Right atrium auricular region (tissue), 2 donors: ENCODE measurements at regions not wholly inside any gene's neighbourhood (a gene's known extent, or its start where the extent isn't known, plus 50 kb on each side); places are given as distances from the start of the nearest gene placed in this dataset.

Experiments used
- DNase-seq: peaks from one replicate; pipeline ENCODE4 v3.0.0-alpha.2; 2019; ENCODE audit warnings: low spot score
- H3K27ac ChIP-seq, 2 donors: fragments of 200-600 bp; sonication (generic); 1 replicate in 1 of 2; 2 replicates in 1 of 2; pipeline ENCODE4 v1.5.1; 2016 to 2019
- H3K27me3 ChIP-seq, 2 donors: fragments of 200-600 bp; sonication (generic); one replicate each; pipeline versions ENCODE4 v1.5.1 to v1.6.0; 2017 to 2019
- H3K36me3 ChIP-seq: fragments of 200-600 bp; sonication (generic); one replicate; pipeline ENCODE4 v1.5.1; 2016
- H3K4me1 ChIP-seq, 2 donors: fragments of 200-600 bp; sonication (generic); one replicate each; pipeline versions ENCODE4 v1.5.1 to v1.6.0; 2017 to 2019
- H3K4me3 ChIP-seq, 2 donors: fragments of 200-600 bp; sonication (generic); 1 replicate in 1 of 2; 2 replicates in 1 of 2; pipeline ENCODE4 v1.5.1; 2017 to 2019; ENCODE audit warnings: mild to moderate bottlenecking in 1 of 2, moderate library complexity in 1 of 2
- H3K9me3 ChIP-seq, 2 donors: fragments of 200-600 bp; sonication (generic); one replicate each; pipeline ENCODE4 v1.5.1; 2019
- CTCF ChIP-seq, 2 donors: fragments of 200-600 bp; sonication (generic); IDR thresholded peaks; one replicate each; pipeline ENCODE4 v1.5.1; 2019; ENCODE audit warnings: antibody characterized with exemption in 2 of 2

DNA sequence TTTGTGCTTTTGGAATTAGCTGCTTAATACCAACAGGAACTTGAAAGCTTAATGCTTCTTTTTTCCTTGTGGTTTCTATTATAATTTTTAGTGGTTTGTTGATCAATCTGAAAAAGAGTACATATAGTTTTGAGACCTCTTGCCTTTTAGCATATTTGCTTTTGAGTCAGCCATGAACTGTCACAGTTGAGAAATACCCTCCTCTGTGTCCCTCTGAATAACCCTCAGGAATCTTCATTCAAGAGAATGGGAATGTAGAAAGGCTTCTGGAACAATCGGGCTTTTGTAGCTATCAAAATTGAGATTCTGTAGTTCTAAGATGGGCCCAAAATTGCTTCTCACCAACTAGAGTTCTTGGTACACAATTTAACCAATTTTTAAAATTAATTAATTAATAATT lies 451.1 kb upstream of the TRIB2 start:
- peaks cover 0 to 13% of the 10 kb centered on the region in 2 donors for H3K4me1 ChIP-seq
- no peak overlapping the region for H3K27ac ChIP-seq
- TF ChIP-seq CTCF (IDR thresholded peaks at IDR 0.05), result no peak
- H3K4me3 ChIP-seq, result no peak overlapping the region
- DNase-seq, result no peak
- no peaks in the 10 kb centered on the region for H3K9me3 ChIP-seq
- H3K36me3 ChIP-seq, result no peaks in the 10 kb centered on the region
- no peaks in the 10 kb centered on the region for H3K27me3 ChIP-seq

- H3K4me1 ChIP-seq, result peaks cover 0 to 12% of the 10 kb centered on the region in 2 donors
- no peaks in the 10 kb centered on the region for H3K27me3 ChIP-seq
- H3K9me3 ChIP-seq, result no peaks in the 10 kb centered on the region
- H3K36me3 ChIP-seq, result no peaks in the 10 kb centered on the region
- DNase-seq, result no peak
- no peak overlapping the region for H3K4me3 ChIP-seq
- no peak for TF ChIP-seq CTCF (IDR thresholded peaks at IDR 0.05)
- H3K27ac ChIP-seq, result no peak overlapping the region
Measured at GRCh38 chr2:12267042-12267441, 449.7 kb upstream of the TRIB2 start.

GRCh38 chr2:12269041-12269972 lies 447.4 kb upstream of the TRIB2 start:
- no peak overlapping the region for H3K27ac ChIP-seq
- no peaks in the 10 kb centered on the region for H3K36me3 ChIP-seq
- H3K4me1 ChIP-seq, result no peaks in the 10 kb centered on the region
- no peak for TF ChIP-seq CTCF (IDR thresholded peaks at IDR 0.05)
- H3K9me3 ChIP-seq, result no peaks in the 10 kb centered on the region
- no peak overlapping the region for H3K4me3 ChIP-seq
- DNase-seq, result no peak
- H3K27me3 ChIP-seq, result no peaks in the 10 kb centered on the region

DNA sequence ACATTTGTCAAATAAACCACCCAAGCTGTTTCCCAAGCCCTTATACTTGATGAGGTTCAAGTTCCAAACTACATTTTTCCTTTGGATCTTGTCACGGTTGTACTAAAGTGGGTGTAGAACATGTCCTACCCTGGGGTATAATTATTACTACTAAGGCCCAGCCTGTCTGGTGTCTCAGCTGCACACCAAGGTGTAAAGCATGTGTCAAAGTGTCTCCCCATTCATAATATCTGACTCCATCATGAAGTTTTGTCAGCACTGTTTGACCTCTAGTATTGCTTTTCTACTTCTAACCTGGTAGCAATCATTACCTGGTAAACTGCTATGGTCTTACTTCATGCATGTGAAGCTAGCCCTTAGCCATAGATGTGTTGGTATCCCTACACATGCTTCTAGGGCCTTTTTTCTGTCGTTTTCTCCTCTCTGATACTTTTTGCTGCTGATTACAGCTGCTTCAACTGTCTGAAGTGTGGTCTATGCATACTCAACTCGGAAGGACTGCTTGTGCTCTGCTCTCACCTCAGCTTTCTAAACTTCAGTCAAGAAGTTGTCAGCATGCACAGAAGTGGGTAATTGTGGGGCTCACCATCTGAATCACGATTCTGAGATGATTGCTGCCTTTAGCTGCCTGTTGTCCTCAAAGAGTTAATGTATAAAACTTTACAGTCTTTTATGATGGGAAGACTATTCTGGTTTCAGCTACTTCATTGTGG lies 445.7 kb upstream of the TRIB2 start:
- Histone ChIP-seq H3K36me3 (no peaks in the 10 kb centered on the region), H3K9me3 (no peaks in the 10 kb centered on the region), H3K4me1 (no peaks in the 10 kb centered on the region), H3K27ac (no peak overlapping the region), H3K27me3 (no peaks in the 10 kb centered on the region), H3K4me3 (no peak overlapping the region)
- DNase-seq, result no peak
- TF ChIP-seq CTCF (IDR thresholded peaks at IDR 0.05), result no peak

DNA sequence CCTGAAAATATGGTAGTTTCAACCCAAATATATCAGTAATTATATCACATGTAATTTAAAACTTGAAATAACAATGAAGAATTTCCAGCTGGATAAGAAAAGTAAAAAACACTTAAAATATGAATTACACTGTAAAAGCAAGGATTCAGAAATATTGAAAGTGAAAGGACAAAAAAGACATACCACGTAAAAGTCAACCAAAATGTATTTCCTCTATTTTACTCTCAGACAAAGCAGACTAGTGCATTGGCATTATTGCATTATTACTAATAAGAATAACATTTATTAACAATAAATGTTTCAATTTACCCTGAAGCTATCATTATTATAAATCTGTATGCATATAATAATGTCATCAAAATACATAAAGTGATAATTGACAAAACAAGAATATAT lies 445.1 kb upstream of the TRIB2 start:
- Histone ChIP-seq H3K27me3 (no peaks in the 10 kb centered on the region), H3K9me3 (no peaks in the 10 kb centered on the region), H3K4me3 (no peak overlapping the region), H3K36me3 (no peaks in the 10 kb centered on the region), H3K4me1 (no peaks in the 10 kb centered on the region), H3K27ac (no peak overlapping the region)
- no peak for DNase-seq
- TF ChIP-seq CTCF (IDR thresholded peaks at IDR 0.05), result no peak
